H9 (cell line): ENCODE measurements at regions not wholly inside any gene's neighbourhood (a gene's known extent, or its start where the extent isn't known, plus 50 kb on each side); places are given as distances from the start of the nearest gene placed in this dataset.

Experiments used
- DNase-seq: peaks from one replicate; pipeline ENCODE4 v3.0.0-alpha.2; 2017
- H2AFZ ChIP-seq: one replicate; pipeline ENCODE4 v1.6.1; 2013; ENCODE audit warnings: mild to moderate bottlenecking, low read length, control low read depth, moderate library complexity
- H2AK5ac ChIP-seq: 2 replicates; pipeline ENCODE4 v1.6.1; 2013; ENCODE audit warnings: low read length, control low read depth, mixed read lengths; ENCODE audit not compliant: insufficient read length
- H2BK120ac ChIP-seq: one replicate; pipeline ENCODE4 v1.6.1; 2013; ENCODE audit warnings: low read depth, mild to moderate bottlenecking, low read length, control low read depth, inconsistent platforms; ENCODE audit not compliant: poor library complexity, severe bottlenecking
- H2BK12ac ChIP-seq: 2 replicates; pipeline ENCODE4 v1.6.1; 2013; ENCODE audit warnings: low read length, control low read depth, mixed read lengths, low read depth; ENCODE audit not compliant: insufficient read length
- H2BK15ac ChIP-seq: 2 replicates; pipeline ENCODE4 v1.6.1; 2013; ENCODE audit warnings: low read depth, low read length, control low read depth
- H2BK20ac ChIP-seq: one replicate; pipeline ENCODE4 v1.6.1; 2013; ENCODE audit warnings: low read depth, mild to moderate bottlenecking, low read length, control low read depth, inconsistent platforms; ENCODE audit not compliant: poor library complexity, severe bottlenecking
- H2BK5ac ChIP-seq: 2 replicates; pipeline ENCODE4 v1.6.1; 2013; ENCODE audit warnings: low read length, control low read depth, mixed read lengths; ENCODE audit not compliant: insufficient read length
- H3K14ac ChIP-seq: 2 replicates; pipeline ENCODE4 v1.6.1; 2013; ENCODE audit warnings: low read length, control low read depth; ENCODE audit not compliant: insufficient read depth
- H3K18ac ChIP-seq: 2 replicates; pipeline ENCODE4 v1.6.1; 2013; ENCODE audit warnings: low read depth, mild to moderate bottlenecking, mixed read lengths, low read length, control low read depth; ENCODE audit not compliant: insufficient read length
- H3K23ac ChIP-seq: 2 replicates; pipeline ENCODE4 v1.6.1; 2013; ENCODE audit warnings: low read length, control low read depth, mixed read lengths, low read depth; ENCODE audit not compliant: insufficient read length
- H3K23me2 ChIP-seq: 2 replicates; pipeline ENCODE4 v1.6.1; 2013; ENCODE audit warnings: low read depth, mild to moderate bottlenecking, mixed read lengths, low read length, control low read depth; ENCODE audit not compliant: insufficient read length, poor library complexity, severe bottlenecking
- H3K27ac ChIP-seq: 2 replicates; pipeline ENCODE4 v1.5.1; 2013; ENCODE audit warnings: low read length, control low read depth, mixed read lengths, low read depth; ENCODE audit not compliant: insufficient read length
- H3K27me3 ChIP-seq: 2 replicates; pipeline ENCODE4 v1.6.1; 2013; ENCODE audit warnings: low read length, control low read depth, inconsistent platforms; ENCODE audit not compliant: insufficient read depth
- H3K4ac ChIP-seq: 2 replicates; pipeline ENCODE4 v1.6.1; 2013; ENCODE audit warnings: low read depth, mild to moderate bottlenecking, control low read depth, inconsistent platforms, low read length, moderate library complexity
- H3K4me1 ChIP-seq: 2 replicates; pipeline ENCODE4 v1.6.1; 2013; ENCODE audit warnings: low read length, control low read depth, inconsistent platforms; ENCODE audit not compliant: insufficient read depth
- H3K4me2 ChIP-seq: 2 replicates; pipeline ENCODE4 v1.6.1; 2013; ENCODE audit warnings: low read length, control low read depth, mixed read lengths; ENCODE audit not compliant: insufficient read length, insufficient read depth
- H3K56ac ChIP-seq: 2 replicates; pipeline ENCODE4 v1.6.1; 2013; ENCODE audit warnings: low read depth, mild to moderate bottlenecking, mixed read lengths, low read length, control low read depth; ENCODE audit not compliant: insufficient read length
- H3K79me1 ChIP-seq: 2 replicates; pipeline ENCODE4 v1.6.1; 2013; ENCODE audit warnings: low read depth, mild to moderate bottlenecking, moderate library complexity, low read length, control low read depth, inconsistent platforms; ENCODE audit not compliant: insufficient read depth, poor library complexity, severe bottlenecking
- H3K79me2 ChIP-seq: 2 replicates; pipeline ENCODE4 v1.6.1; 2013; ENCODE audit warnings: low read length, control low read depth, inconsistent platforms; ENCODE audit not compliant: insufficient read depth
- H3K9ac ChIP-seq: 2 replicates; pipeline ENCODE4 v1.6.1; 2013; ENCODE audit warnings: low read length, control low read depth, mixed read lengths; ENCODE audit not compliant: insufficient read length; ENCODE audit errors: extremely low read depth
- H3K9me3 ChIP-seq: one replicate; pipeline ENCODE4 v1.6.1; 2013; ENCODE audit warnings: low read depth, low read length, inconsistent platforms; ENCODE audit not compliant: control insufficient read depth
- H3T11ph ChIP-seq: one replicate; pipeline ENCODE4 v1.6.1; 2013; ENCODE audit warnings: mild to moderate bottlenecking, low read length, control low read depth, inconsistent platforms
- H4K20me1 ChIP-seq: one replicate; pipeline ENCODE4 v1.6.1; 2013; ENCODE audit not compliant: control insufficient read depth, insufficient read length, insufficient read depth
- H4K5ac ChIP-seq: 2 replicates; pipeline ENCODE4 v1.6.1; 2013; ENCODE audit warnings: low read depth, mild to moderate bottlenecking, mixed read lengths, low read length, control low read depth; ENCODE audit not compliant: insufficient read length
- H4K8ac ChIP-seq: replicated peaks from 2 replicates; pipeline ENCODE4 v1.6.1; 2013; ENCODE audit warnings: low read length, control low read depth, mixed read lengths, low read depth; ENCODE audit not compliant: insufficient read length
- H4K91ac ChIP-seq: 2 replicates; pipeline ENCODE4 v1.6.1; 2013; ENCODE audit warnings: low read depth, mild to moderate bottlenecking, moderate library complexity, mixed read lengths, low read length, control low read depth; ENCODE audit not compliant: insufficient read length
- H3K27ac Mint-ChIP-seq, 3 experiments: 2 replicates in 2 of 3; 3 replicates in 1 of 3; pipeline ENCODE4 v1.8.0; 2020 to 2021; ENCODE audit warnings: mixed read lengths in 3 of 3, mild to moderate bottlenecking in 1 of 3, moderate library complexity in 1 of 3
- H3K27me3 Mint-ChIP-seq: 2 replicates; pipeline ENCODE4 v1.8.0; 2021; ENCODE audit warnings: low read depth, mild to moderate bottlenecking, moderate library complexity, mixed read lengths
- H3K36me3 Mint-ChIP-seq, 3 experiments: 2 replicates in 2 of 3; 3 replicates in 1 of 3; pipeline ENCODE4 v1.8.0; 2020 to 2021; ENCODE audit warnings: low read depth in 3 of 3, mixed read lengths in 3 of 3; ENCODE audit not compliant: insufficient read depth in 1 of 3
- H3K4me1 Mint-ChIP-seq, 2 experiments: 2 replicates each; pipeline ENCODE4 v1.8.0; 2020; ENCODE audit warnings: mixed read lengths in 2 of 2
- H3K4me3 Mint-ChIP-seq, 2 experiments: 2 replicates in 1 of 2; 3 replicates in 1 of 2; pipeline ENCODE4 v1.8.0; 2020 to 2021; ENCODE audit warnings: mild to moderate bottlenecking in 2 of 2, mixed read lengths in 2 of 2, moderate library complexity in 1 of 2
- H3K9me3 Mint-ChIP-seq, 2 experiments: 2 replicates in 1 of 2; 3 replicates in 1 of 2; pipeline ENCODE4 v1.8.0; 2020; ENCODE audit warnings: mild to moderate bottlenecking in 2 of 2, mixed read lengths in 2 of 2, moderate library complexity in 1 of 2
- WGBS: extraction: QIAGEN DNeasy Blood & Tissue Kit; methylation state at CpG from one replicate; pipeline ENCODE4 v1.1.7; 2013; ENCODE audit warnings: missing lambda C conversion rate, low lambda C conversion rate, mixed read lengths; ENCODE audit not compliant: insufficient read length; ENCODE audit errors: extremely low coverage; 5-methylcytosine and 5-hydroxymethylcytosine counted together
- TF ChIP-seq, protein P1 (sequence below): fragments of 200-600 bp; sonication (generic); conservative IDR thresholded peaks from 3 replicates; pipeline ENCODE4 v1.8.0; 2021; ENCODE audit warnings: antibody characterized with exemption, mild to moderate bottlenecking

- no peaks in the 10 kb centered on the region for H3K79me1 ChIP-seq
- WGBS: no CpG with 5 or more reads among the region's 3 CpGs
- H3K27ac ChIP-seq: no peak overlapping the region
- H2AFZ ChIP-seq: no peak overlapping the region
- no peak overlapping the region for H2BK12ac ChIP-seq
- no peak overlapping the region for H3K4me2 ChIP-seq
- Mint-ChIP-seq H3K27me3 (no peaks in the 10 kb centered on the region), H3K27ac (no peak overlapping the region), H3K36me3 (no peaks in the 10 kb centered on the region), H3K4me3 (no peak overlapping the region), H3K4me1 (peaks cover 11 to 15% of the 10 kb centered on the region in 2 experiments; a peak in 3 of 4 replicates), H3K9me3 (no peaks in the 10 kb centered on the region)
- H3K27me3 ChIP-seq: no peaks in the 10 kb centered on the region
- H3K18ac ChIP-seq: no peak overlapping the region
- no peak overlapping the region for H2BK120ac ChIP-seq
- H3K14ac ChIP-seq: no peak overlapping the region
- no peak overlapping the region for H2BK5ac ChIP-seq
- no peak overlapping the region for H4K5ac ChIP-seq
- TF ChIP-seq, protein P1, sequence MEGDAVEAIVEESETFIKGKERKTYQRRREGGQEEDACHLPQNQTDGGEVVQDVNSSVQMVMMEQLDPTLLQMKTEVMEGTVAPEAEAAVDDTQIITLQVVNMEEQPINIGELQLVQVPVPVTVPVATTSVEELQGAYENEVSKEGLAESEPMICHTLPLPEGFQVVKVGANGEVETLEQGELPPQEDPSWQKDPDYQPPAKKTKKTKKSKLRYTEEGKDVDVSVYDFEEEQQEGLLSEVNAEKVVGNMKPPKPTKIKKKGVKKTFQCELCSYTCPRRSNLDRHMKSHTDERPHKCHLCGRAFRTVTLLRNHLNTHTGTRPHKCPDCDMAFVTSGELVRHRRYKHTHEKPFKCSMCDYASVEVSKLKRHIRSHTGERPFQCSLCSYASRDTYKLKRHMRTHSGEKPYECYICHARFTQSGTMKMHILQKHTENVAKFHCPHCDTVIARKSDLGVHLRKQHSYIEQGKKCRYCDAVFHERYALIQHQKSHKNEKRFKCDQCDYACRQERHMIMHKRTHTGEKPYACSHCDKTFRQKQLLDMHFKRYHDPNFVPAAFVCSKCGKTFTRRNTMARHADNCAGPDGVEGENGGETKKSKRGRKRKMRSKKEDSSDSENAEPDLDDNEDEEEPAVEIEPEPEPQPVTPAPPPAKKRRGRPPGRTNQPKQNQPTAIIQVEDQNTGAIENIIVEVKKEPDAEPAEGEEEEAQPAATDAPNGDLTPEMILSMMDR: no peak
- H3K4me1 ChIP-seq: no peaks in the 10 kb centered on the region
- no peak for DNase-seq
- no peak overlapping the region for H3K9ac ChIP-seq
- H4K20me1 ChIP-seq: no peaks in the 10 kb centered on the region
- no peak overlapping the region for H3K56ac ChIP-seq
- no peak overlapping the region for H4K91ac ChIP-seq
- no peak overlapping the region for H2BK15ac ChIP-seq
- no peak overlapping the region for H4K8ac ChIP-seq
- no peak overlapping the region for H3K4ac ChIP-seq
- H2AK5ac ChIP-seq: no peak overlapping the region
- no peak overlapping the region for H3T11ph ChIP-seq
- no peak overlapping the region for H2BK20ac ChIP-seq
- H3K23me2 ChIP-seq: no peaks in the 10 kb centered on the region
- H3K23ac ChIP-seq: no peak overlapping the region
- no peaks in the 10 kb centered on the region for H3K79me2 ChIP-seq
- no peaks in the 10 kb centered on the region for H3K9me3 ChIP-seq
Measured at GRCh38 chr1:213684454-213684853, 303.3 kb upstream of the PROX1 start.
